IMR-90 (cell line): ENCODE measurements at regions not wholly inside any gene's neighbourhood (a gene's known extent, or its start where the extent isn't known, plus 50 kb on each side); places are given as distances from the start of the nearest gene placed in this dataset.

Experiments
- ATAC-seq: fragments of 200-7000 bp; cut with Tn5 transposase; 2 replicates; pipeline ENCODE4 v1.9.1; 2020; ENCODE audit warnings: low read depth, mild to moderate bottlenecking, moderate library complexity
- BruUV-seq: library from RNA; stranded (reverse); fragments of 400-500 nt; replicated peaks from 2 replicates; lab custom pipeline; 2021; lab: Mats Ljungman, UMichigan
- CTCF ChIA-PET: fragments of 300-600 bp; formaldehyde crosslinking; extraction: SDS; loops from one replicate; lab custom pipeline; 2021; ENCODE audit warnings: antibody characterized with exemption; lab: Yijun Ruan, JAX
- POLR2A ChIA-PET: fragments of 300-600 bp; sonication (Branson Sonifier 250); formaldehyde crosslinking; loops from one replicate; lab custom pipeline; 2022; ENCODE audit warnings: antibody characterized with exemption; ENCODE audit not compliant: unreplicated experiment; lab: Charles Lee
- DNase-seq: peaks from one replicate; pipeline ENCODE4 v3.0.0; 2013
- H2AFZ ChIP-seq: replicated peaks from 2 replicates; pipeline ENCODE3; 2013; ENCODE audit warnings: low read length, mild to moderate bottlenecking; ENCODE audit not compliant: poor library complexity
- H2AK5ac ChIP-seq: 2 replicates; pipeline ENCODE4 v1.6.1; 2013; ENCODE audit warnings: low read depth, low read length, inconsistent platforms
- H2AK9ac ChIP-seq: replicated peaks from 2 replicates; pipeline ENCODE3; 2013; ENCODE audit warnings: mild to moderate bottlenecking, low read depth, low read length, moderate library complexity; ENCODE audit not compliant: poor library complexity
- H2BK120ac ChIP-seq: 2 replicates; pipeline ENCODE4 v1.6.1; 2013; ENCODE audit warnings: low read depth, low read length, inconsistent platforms
- H2BK15ac ChIP-seq: 3 replicates; pipeline ENCODE4 v1.6.1; 2013; ENCODE audit warnings: low read depth, low read length, inconsistent platforms
- H2BK20ac ChIP-seq: 2 replicates; pipeline ENCODE4 v1.6.1; 2013; ENCODE audit warnings: low read depth, mild to moderate bottlenecking, inconsistent platforms, low read length, moderate library complexity
- H2BK5ac ChIP-seq: 2 replicates; pipeline ENCODE4 v1.6.1; 2013; ENCODE audit warnings: mild to moderate bottlenecking, low read depth, low read length, inconsistent platforms; ENCODE audit not compliant: poor library complexity, severe bottlenecking
- H3K14ac ChIP-seq: replicated peaks from 2 replicates; pipeline ENCODE4 v1.6.1; 2013; ENCODE audit warnings: low read depth, low read length, inconsistent platforms
- H3K18ac ChIP-seq: 2 replicates; pipeline ENCODE4 v1.6.1; 2013; ENCODE audit warnings: low read depth, low read length, control low read depth
- H3K23ac ChIP-seq: 2 replicates; pipeline ENCODE4 v1.6.1; 2013; ENCODE audit warnings: low read depth, low read length, inconsistent platforms
- H3K27ac ChIP-seq: 2 replicates; pipeline ENCODE4 v1.5.1; 2013; ENCODE audit warnings: mild to moderate bottlenecking, control low read depth, low read length; ENCODE audit not compliant: insufficient read depth
- H3K27me3 ChIP-seq: 2 replicates; pipeline ENCODE4 v1.6.1; 2013; ENCODE audit warnings: low read length; ENCODE audit not compliant: control insufficient read depth, insufficient read depth
- H3K36me3 ChIP-seq: 2 replicates; pipeline ENCODE4 v1.6.1; 2013; ENCODE audit warnings: low read length, mixed read lengths; ENCODE audit not compliant: control insufficient read depth, insufficient read depth
- H3K4ac ChIP-seq: 2 replicates; pipeline ENCODE4 v1.6.1; 2013; ENCODE audit warnings: low read depth, low read length, inconsistent platforms
- H3K4me1 ChIP-seq: 2 replicates; pipeline ENCODE4 v1.6.1; 2013; ENCODE audit warnings: low read length, mixed read lengths; ENCODE audit not compliant: control insufficient read depth, insufficient read depth
- H3K4me2 ChIP-seq: 2 replicates; pipeline ENCODE4 v1.6.1; 2013; ENCODE audit warnings: low read depth, mild to moderate bottlenecking, control low read depth, low read length, moderate library complexity
- H3K4me3 ChIP-seq: 2 replicates; pipeline ENCODE4 v1.5.1; 2013; ENCODE audit warnings: low read depth, mild to moderate bottlenecking, control low read depth, low read length, moderate library complexity; ENCODE audit not compliant: insufficient read depth
- H3K56ac ChIP-seq: 2 replicates; pipeline ENCODE4 v1.6.1; 2013; ENCODE audit warnings: low read length, inconsistent platforms; ENCODE audit not compliant: insufficient read depth; ENCODE audit errors: extremely low read depth
- H3K79me1 ChIP-seq, 2 experiments: 2 replicates each; pipeline ENCODE4 v1.6.1; 2013; ENCODE audit warnings: low read length in 2 of 2, inconsistent platforms in 1 of 2, low read depth in 1 of 2
- H3K9ac ChIP-seq: 2 replicates; pipeline ENCODE4 v1.6.1; 2013; ENCODE audit warnings: low read depth, low read length, control low read depth
- H3K9me1 ChIP-seq: 2 replicates; pipeline ENCODE4 v1.6.1; 2013; ENCODE audit warnings: low read length, inconsistent platforms; ENCODE audit not compliant: insufficient read depth
- H3K9me3 ChIP-seq: 2 replicates; pipeline ENCODE4 v1.6.1; 2013; ENCODE audit warnings: low read length; ENCODE audit not compliant: control insufficient read depth, insufficient read depth
- H4K20me1 ChIP-seq: 2 replicates; pipeline ENCODE4 v1.6.1; 2013; ENCODE audit warnings: low read length, inconsistent platforms; ENCODE audit not compliant: insufficient read depth
- H4K5ac ChIP-seq: 2 replicates; pipeline ENCODE4 v1.6.1; 2013; ENCODE audit warnings: mild to moderate bottlenecking, low read depth, low read length, control low read depth
- H4K8ac ChIP-seq, 2 experiments: 2 replicates each; pipeline ENCODE4 v1.6.1; 2013; ENCODE audit warnings: low read depth in 2 of 2, low read length in 2 of 2, control low read depth in 1 of 2, inconsistent platforms in 1 of 2
- H4K91ac ChIP-seq: 2 replicates; pipeline ENCODE4 v1.6.1; 2013; ENCODE audit warnings: low read depth, low read length, inconsistent platforms; ENCODE audit not compliant: insufficient read depth
- BHLHE40 ChIP-seq: fragments of 150-350 bp; IDR thresholded peaks from 2 replicates; pipeline ENCODE4 v1.6.1; 2016; ENCODE audit warnings: mild to moderate bottlenecking, low read depth, low read length
- CEBPB ChIP-seq: IDR thresholded peaks from 2 replicates; pipeline ENCODE4 v1.6.1; 2012; ENCODE audit warnings: low read depth, low read length, improper control_type of control experiment
- CHD1 ChIP-seq: IDR thresholded peaks from 2 replicates; pipeline ENCODE4 v1.6.1; 2012; ENCODE audit warnings: low read depth, low read length, improper control_type of control experiment
- ELK1 ChIP-seq: fragments of 150-350 bp; IDR thresholded peaks from 2 replicates; pipeline ENCODE4 v1.6.1; 2016; ENCODE audit warnings: low read depth, mild to moderate bottlenecking, low read length, moderate library complexity, borderline replicate concordance
- FOS ChIP-seq: fragments of 150-350 bp; IDR thresholded peaks from 2 replicates; pipeline ENCODE4 v1.6.1; 2016; ENCODE audit warnings: low read depth, low read length
- MAFK ChIP-seq: IDR thresholded peaks from 2 replicates; pipeline ENCODE4 v1.6.1; 2012; ENCODE audit warnings: low read depth, low read length, improper control_type of control experiment
- MAZ ChIP-seq: IDR thresholded peaks from 2 replicates; pipeline ENCODE4 v1.6.1; 2012; ENCODE audit warnings: low read depth, mild to moderate bottlenecking, low read length, improper control_type of control experiment, moderate library complexity, borderline replicate concordance
- MXI1 ChIP-seq: IDR thresholded peaks from 2 replicates; pipeline ENCODE4 v1.6.1; 2012; ENCODE audit warnings: low read depth, mild to moderate bottlenecking, low read length, moderate library complexity, borderline replicate concordance
- NFE2L2 ChIP-seq: fragments of 150-350 bp; IDR thresholded peaks from 2 replicates; pipeline ENCODE4 v1.6.1; 2016; ENCODE audit warnings: low read depth, mild to moderate bottlenecking, low read length
- POLR2A ChIP-seq: IDR thresholded peaks from 2 replicates; pipeline ENCODE4 v1.6.1; 2012; ENCODE audit warnings: mild to moderate bottlenecking, low read depth, low read length
- RAD21 ChIP-seq: IDR thresholded peaks from 2 replicates; pipeline ENCODE4 v1.6.1; 2012; ENCODE audit warnings: low read length, improper control_type of control experiment
- RCOR1 ChIP-seq: IDR thresholded peaks from 2 replicates; pipeline ENCODE4 v1.6.1; 2012; ENCODE audit warnings: mild to moderate bottlenecking, low read length, improper control_type of control experiment; ENCODE audit not compliant: insufficient replicate concordance
- RFX5 ChIP-seq: IDR thresholded peaks from 2 replicates; pipeline ENCODE4 v1.8.0; 2012; ENCODE audit warnings: low read depth, mild to moderate bottlenecking, low read length, moderate library complexity
- SMC3 ChIP-seq: fragments of 150-350 bp; IDR thresholded peaks from 2 replicates; pipeline ENCODE4 v1.6.1; 2016; ENCODE audit warnings: low read depth, mild to moderate bottlenecking, antibody characterized with exemption, low read length, moderate library complexity
- WGBS, 2 experiments: methylation state at CpG; one replicate each; pipeline versions ENCODE4 v1.1.5 to v1.1.7; 2013; ENCODE audit warnings: missing lambda C conversion rate in 2 of 2; ENCODE audit not compliant: insufficient read length in 1 of 2; ENCODE audit errors: extremely low coverage in 2 of 2; 5-methylcytosine and 5-hydroxymethylcytosine counted together
- dilution Hi-C: fragments of 300-500 bp; cut with HindIII; formaldehyde crosslinking; loops from one replicate; pipeline ENCODE4 v1.14.3; 2018; ENCODE audit warnings: low sequenced_read_pairs; ENCODE audit not compliant: unreplicated experiment
- in situ Hi-C: fragments of 300-500 bp; cut with MboI; formaldehyde crosslinking; loops from 3 replicates; pipeline ENCODE4 v1.14.3; 2019; ENCODE audit warnings: low sequenced_read_pairs, inconsistent platforms, mixed read lengths
- intact Hi-C: fragments of 100-400 bp; cut with micrococcal nuclease; formaldehyde crosslinking; loops from 2 replicates; pipeline ENCODE4 v1.10.0; 2022
- TF ChIP-seq, protein P1 (sequence below): fragments of 150-350 bp; IDR thresholded peaks from 2 replicates; pipeline ENCODE4 v1.6.1; 2017; ENCODE audit warnings: mild to moderate bottlenecking, antibody characterized with exemption, low read length, low read depth

DNA sequence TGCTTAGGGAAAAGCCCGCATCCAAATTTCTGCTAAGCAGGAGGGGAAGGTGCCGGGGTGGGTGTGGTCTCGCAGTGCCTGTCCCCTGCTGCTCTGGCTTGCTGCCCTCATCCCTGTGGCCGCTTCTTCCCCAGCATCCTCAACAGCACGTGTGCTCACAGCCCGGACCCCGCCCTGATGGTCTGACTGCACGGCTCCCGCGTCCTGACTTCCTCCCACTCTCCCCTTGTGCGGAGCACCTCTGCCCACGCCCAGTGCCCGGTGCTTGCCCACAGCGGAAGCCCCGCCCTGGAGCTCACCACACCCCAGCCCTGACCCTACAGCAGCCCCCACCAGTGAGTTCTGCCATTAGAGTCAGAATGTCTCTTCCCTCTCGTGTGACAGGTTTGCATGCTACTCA is 277.9 kb downstream of the NDUFA10 start:
- H4K5ac ChIP-seq, result no peak overlapping the region
- no CpG with 5 or more reads among the region's 16 CpGs for WGBS, 2 experiments
- H3K9me3 ChIP-seq, result peaks cover 39% of the 10 kb centered on the region
- H2AK9ac ChIP-seq, result no peak overlapping the region
- TF ChIP-seq CHD1, result no peak
- no peak for TF ChIP-seq RFX5
- no peak for TF ChIP-seq CEBPB
- TF ChIP-seq RCOR1, result no peak
- no peak for TF ChIP-seq MAFK
- TF ChIP-seq FOS, result no peak
- no peak for TF ChIP-seq MXI1
- TF ChIP-seq POLR2A, result no peak
- no peak for TF ChIP-seq BHLHE40
- no peak for TF ChIP-seq RAD21
- no peak for TF ChIP-seq NFE2L2
- TF ChIP-seq MAZ, result no peak
- no peak for TF ChIP-seq SMC3
- no peak for TF ChIP-seq ELK1
- TF ChIP-seq, protein P1, sequence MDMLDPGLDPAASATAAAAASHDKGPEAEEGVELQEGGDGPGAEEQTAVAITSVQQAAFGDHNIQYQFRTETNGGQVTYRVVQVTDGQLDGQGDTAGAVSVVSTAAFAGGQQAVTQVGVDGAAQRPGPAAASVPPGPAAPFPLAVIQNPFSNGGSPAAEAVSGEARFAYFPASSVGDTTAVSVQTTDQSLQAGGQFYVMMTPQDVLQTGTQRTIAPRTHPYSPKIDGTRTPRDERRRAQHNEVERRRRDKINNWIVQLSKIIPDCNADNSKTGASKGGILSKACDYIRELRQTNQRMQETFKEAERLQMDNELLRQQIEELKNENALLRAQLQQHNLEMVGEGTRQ, result no peak
- no peaks in the 10 kb centered on the region for H3K4me1 ChIP-seq
- H3K23ac ChIP-seq, result no peak overlapping the region
- no peak overlapping the region for H3K56ac ChIP-seq
- no peak overlapping the region for H3K27ac ChIP-seq
- H3K27me3 ChIP-seq, result no peaks in the 10 kb centered on the region
- H3K9me1 ChIP-seq, result no peaks in the 10 kb centered on the region
- DNase-seq (no peak), ATAC-seq (no peak)
- POLR2A ChIA-PET, result no interaction called here
- no peaks in the 10 kb centered on the region for H3K79me1 ChIP-seq
- no peak overlapping the region for H3K4ac ChIP-seq
- dilution Hi-C loops (no loop called here), in situ Hi-C loops (no loop called here), intact Hi-C loops (no loop called here)
- H3K18ac ChIP-seq, result no peak overlapping the region
- no peak overlapping the region for H2BK20ac ChIP-seq
- no peak overlapping the region for H2AK5ac ChIP-seq
- BruUV-seq, result no TSS peak
- no peak overlapping the region for H2BK5ac ChIP-seq
- H2BK15ac ChIP-seq, result no peak overlapping the region
- no peak overlapping the region for H3K4me2 ChIP-seq
- no peak overlapping the region for H3K4me3 ChIP-seq
- H3K36me3 ChIP-seq, result no peaks in the 10 kb centered on the region
- no peak overlapping the region for H4K8ac ChIP-seq
- CTCF ChIA-PET, result no interaction called here
- H3K14ac ChIP-seq, result no peak overlapping the region
- H2BK120ac ChIP-seq, result no peak overlapping the region
- H4K91ac ChIP-seq, result no peak overlapping the region
- no peak overlapping the region for H3K9ac ChIP-seq
- H2AFZ ChIP-seq, result no peak overlapping the region
- no peaks in the 10 kb centered on the region for H4K20me1 ChIP-seq
